GM23248 (cell line): ENCODE measurements at regions not wholly inside any gene's neighbourhood (a gene's known extent, or its start where the extent isn't known, plus 50 kb on each side); places are given as distances from the start of the nearest gene placed in this dataset.

Experiments used
- DNase-seq: peaks from one replicate; pipeline ENCODE4 v3.0.0-alpha.2; 2015
- H2AFZ ChIP-seq: fragments of 200-600 bp; sonication (generic); 2 replicates; pipeline ENCODE4 v1.6.1; 2016; ENCODE audit warnings: antibody characterized with exemption
- H3F3A ChIP-seq: fragments of 200-600 bp; sonication (generic); 2 replicates; pipeline ENCODE4 v1.6.1; 2016; ENCODE audit warnings: mild to moderate bottlenecking, antibody characterized with exemption, mixed run types; ENCODE audit not compliant: insufficient read depth
- H3K27ac ChIP-seq: fragments of 200-600 bp; sonication (generic); 2 replicates; pipeline ENCODE4 v1.5.1; 2016; ENCODE audit warnings: mild to moderate bottlenecking
- H3K27me3 ChIP-seq: fragments of 200-600 bp; sonication (generic); replicated peaks from 2 replicates; pipeline ENCODE4 v1.6.1; 2016; ENCODE audit warnings: mild to moderate bottlenecking; ENCODE audit not compliant: insufficient read depth
- H3K36me3 ChIP-seq: fragments of 200-600 bp; sonication (generic); 2 replicates; pipeline ENCODE4 v1.6.1; 2016; ENCODE audit warnings: low read depth, mild to moderate bottlenecking
- H3K4me1 ChIP-seq: fragments of 200-600 bp; sonication (generic); 2 replicates; pipeline ENCODE4 v1.6.1; 2016; ENCODE audit warnings: mild to moderate bottlenecking; ENCODE audit not compliant: insufficient read depth
- H3K4me2 ChIP-seq: fragments of 200-600 bp; sonication (generic); one replicate; pipeline ENCODE4 v1.6.1; 2016; ENCODE audit warnings: mild to moderate bottlenecking; ENCODE audit not compliant: unreplicated experiment
- H3K4me3 ChIP-seq: fragments of 200-600 bp; sonication (generic); 2 replicates; pipeline ENCODE4 v1.5.1; 2016; ENCODE audit warnings: mild to moderate bottlenecking
- H3K79me2 ChIP-seq: fragments of 200-600 bp; sonication (generic); 2 replicates; pipeline ENCODE4 v1.6.1; 2016; ENCODE audit warnings: mild to moderate bottlenecking; ENCODE audit not compliant: insufficient read depth
- H3K9ac ChIP-seq: fragments of 200-600 bp; sonication (generic); 2 replicates; pipeline ENCODE4 v1.6.1; 2016; ENCODE audit warnings: mild to moderate bottlenecking
- H3K9me2 ChIP-seq: fragments of 200-600 bp; sonication (generic); 2 replicates; pipeline ENCODE4 v1.6.1; 2016; ENCODE audit warnings: mixed run types, mild to moderate bottlenecking, moderate library complexity; ENCODE audit not compliant: insufficient read depth
- H3K9me3 ChIP-seq: fragments of 200-600 bp; sonication (generic); one replicate; pipeline ENCODE4 v1.6.1; 2017; ENCODE audit warnings: low read depth
- H4K20me1 ChIP-seq: fragments of 200-600 bp; sonication (generic); 2 replicates; pipeline ENCODE4 v1.6.0; 2016; ENCODE audit not compliant: insufficient read depth
- EZH2 ChIP-seq: fragments of 200-600 bp; sonication (generic); IDR thresholded peaks from 2 replicates; pipeline ENCODE4 v1.6.1; 2018; ENCODE audit warnings: antibody characterized with exemption, mild to moderate bottlenecking; ENCODE audit not compliant: insufficient read depth, poor library complexity, severe bottlenecking
- EZH2phosphoT487 ChIP-seq: fragments of 200-600 bp; sonication (generic); IDR thresholded peaks from 2 replicates; pipeline ENCODE4 v1.6.1; 2018; ENCODE audit warnings: antibody characterized with exemption, moderate library complexity, mild to moderate bottlenecking, low read depth; ENCODE audit not compliant: insufficient read depth
- WGBS, 2 experiments: methylation state at CpG; one replicate each; pipeline ENCODE4 v1.1.6; 2015 to 2017; ENCODE audit warnings: low lambda C conversion rate in 2 of 2, low coverage in 1 of 2; ENCODE audit errors: missing lambda C conversion rate in 2 of 2; 5-methylcytosine and 5-hydroxymethylcytosine counted together
- in situ Hi-C: fragments of 300-500 bp; cut with MboI; formaldehyde crosslinking; loops from 2 replicates; pipeline ENCODE4 v1.15.0; 2020

DNA sequence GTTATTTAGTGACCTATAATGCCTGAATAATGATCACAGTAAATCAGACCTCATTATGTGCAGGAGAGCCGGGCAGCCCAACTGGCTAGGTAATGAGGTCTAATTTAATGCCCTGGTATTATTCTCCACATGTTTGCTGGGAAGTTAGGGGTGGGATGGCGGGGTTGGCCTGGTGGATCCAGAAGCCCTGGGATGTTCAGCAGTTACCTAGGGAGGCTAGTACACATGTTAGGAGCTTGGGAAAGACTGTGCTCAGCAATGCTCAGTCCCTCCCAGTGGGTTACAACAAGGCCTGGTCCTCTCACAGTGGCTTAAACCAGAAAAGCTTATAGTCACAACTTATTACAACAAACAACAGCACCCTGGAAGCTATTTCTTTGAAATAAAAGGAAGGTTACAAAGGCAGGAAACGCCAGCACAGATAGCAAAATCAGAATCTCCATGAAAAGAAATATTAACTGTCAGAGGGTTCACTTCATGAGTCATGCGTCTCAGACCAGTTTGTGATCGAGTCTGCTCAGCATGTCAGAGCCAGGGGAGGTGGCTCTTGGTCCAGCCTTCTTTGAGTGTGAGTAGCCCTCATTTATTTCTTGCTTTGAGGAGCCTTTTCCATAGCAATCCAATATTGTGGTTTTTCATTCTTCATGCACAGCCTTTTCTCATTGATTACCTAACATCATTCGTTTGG, 418.6 kb upstream of the NPVF start:
- no peak for TF ChIP-seq EZH2
- TF ChIP-seq EZH2phosphoT487 = no peak
- H3K9me2 ChIP-seq = no peaks in the 10 kb centered on the region
- H3K4me1 ChIP-seq = no peaks in the 10 kb centered on the region
- H3K36me3 ChIP-seq = no peaks in the 10 kb centered on the region
- no peaks in the 10 kb centered on the region for H3K27me3 ChIP-seq
- in situ Hi-C loops = no loop called here
- no peaks in the 10 kb centered on the region for H3K79me2 ChIP-seq
- H2AFZ ChIP-seq = no peak overlapping the region
- no peak overlapping the region for H3K9ac ChIP-seq
- H4K20me1 ChIP-seq = no peaks in the 10 kb centered on the region
- H3K9me3 ChIP-seq = no peaks in the 10 kb centered on the region
- no peak overlapping the region for H3K4me3 ChIP-seq
- H3F3A ChIP-seq = no peaks in the 10 kb centered on the region
- no peak overlapping the region for H3K4me2 ChIP-seq
- DNase-seq = no peak
- WGBS, 2 experiments = 32 to 39% methylated on average over 6 of the region's 6 CpGs
- H3K27ac ChIP-seq = no peak overlapping the region

DNA sequence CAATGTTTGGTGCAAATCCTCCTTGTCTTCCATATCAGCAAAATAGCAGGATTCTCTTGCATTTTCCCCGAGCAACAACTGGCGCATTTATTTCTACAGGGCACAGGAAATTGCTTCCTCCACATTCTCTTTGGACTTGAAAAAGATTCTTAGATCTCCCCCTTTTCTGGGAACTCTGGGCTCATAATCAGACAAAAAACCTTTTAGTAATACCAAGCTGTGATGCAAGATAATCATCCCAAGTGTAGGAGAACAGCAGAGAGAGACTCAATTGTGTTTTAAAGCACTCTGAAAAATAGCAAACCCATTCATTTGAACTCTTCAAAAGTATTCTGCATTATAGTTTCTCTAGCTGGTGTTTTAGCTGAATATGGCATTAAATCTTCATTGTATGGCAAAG, 419.6 kb upstream of the NPVF start:
- in situ Hi-C loops = no loop called here
- TF ChIP-seq EZH2phosphoT487 (no peak), EZH2 (no peak)

DNA sequence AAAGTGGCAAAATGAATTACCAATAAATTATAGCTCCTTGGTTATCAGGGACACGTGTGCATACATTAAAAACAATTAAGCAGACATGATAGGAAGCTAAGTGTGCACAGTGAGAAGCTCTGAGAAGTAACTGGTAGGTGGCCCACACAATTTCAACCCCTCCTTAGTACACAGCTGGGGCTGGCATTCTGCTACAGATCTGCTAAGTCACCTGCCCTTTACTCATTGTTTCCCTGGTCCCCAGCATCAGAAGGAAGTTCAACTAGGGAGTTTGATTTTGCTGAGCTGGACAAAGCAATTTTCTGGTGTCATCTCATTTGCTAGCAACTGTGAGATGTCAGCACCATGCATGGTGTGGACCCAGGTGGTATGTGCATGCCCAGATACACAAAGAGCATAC, 424.1 kb upstream of the NPVF start:
- Histone ChIP-seq H3K9me3 (no peaks in the 10 kb centered on the region), H3K4me2 (no peak overlapping the region), H3K4me3 (no peak overlapping the region), H3K27me3 (peaks cover 4% of the 10 kb centered on the region; the same call in 1 of the 2 replicates), H3K4me1 (no peaks in the 10 kb centered on the region), H3K27ac (no peak overlapping the region), H3K9ac (no peak overlapping the region), H3K79me2 (no peaks in the 10 kb centered on the region), H4K20me1 (no peaks in the 10 kb centered on the region), H2AFZ (no peak overlapping the region), H3K9me2 (no peaks in the 10 kb centered on the region), H3F3A (no peaks in the 10 kb centered on the region), H3K36me3 (no peaks in the 10 kb centered on the region)
- TF ChIP-seq EZH2 = no peak
- no peak for TF ChIP-seq EZH2phosphoT487
- in situ Hi-C loops = no loop called here
- WGBS, 2 experiments = 20 to 21% methylated on average over 1 of the region's 1 CpG
- no peak for DNase-seq

More for the DNA sequence above, 419.6 kb upstream of the NPVF start:
- Histone ChIP-seq H3K9me2 (no peaks in the 10 kb centered on the region), H3K9me3 (no peaks in the 10 kb centered on the region), H3K4me1 (no peaks in the 10 kb centered on the region), H3K79me2 (no peaks in the 10 kb centered on the region), H2AFZ (no peak overlapping the region), H3K4me2 (no peak overlapping the region), H3K27me3 (no peaks in the 10 kb centered on the region), H3K4me3 (no peak overlapping the region), H4K20me1 (no peaks in the 10 kb centered on the region), H3F3A (no peaks in the 10 kb centered on the region), H3K36me3 (no peaks in the 10 kb centered on the region), H3K9ac (no peak overlapping the region), H3K27ac (no peak overlapping the region)
- WGBS, 2 experiments = 51 to 52% methylated on average over 2 of the region's 2 CpGs
- no peak for DNase-seq

DNA sequence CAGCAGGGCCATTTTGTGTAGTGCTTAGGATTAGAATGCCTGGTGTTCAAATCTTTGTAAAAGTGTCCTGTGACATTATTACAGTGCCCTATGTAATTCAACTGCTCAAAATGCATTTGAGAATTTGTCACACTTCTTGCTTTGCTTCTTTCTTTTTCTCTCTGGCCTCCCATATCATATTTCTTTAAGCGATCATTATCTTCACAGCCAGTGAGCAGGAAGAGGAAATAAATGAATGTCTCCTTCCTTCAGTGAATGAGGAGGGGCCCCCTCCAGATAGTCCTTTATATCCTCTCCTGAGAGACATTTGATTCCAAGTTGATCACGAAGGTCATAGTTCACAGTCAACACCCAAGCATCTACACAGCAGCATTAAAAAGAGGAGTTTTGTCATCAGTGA, 425.1 kb upstream of the NPVF start:
- Histone ChIP-seq H3K9me2 (no peaks in the 10 kb centered on the region), H3K27ac (no peak overlapping the region), H4K20me1 (no peaks in the 10 kb centered on the region), H3K79me2 (no peaks in the 10 kb centered on the region), H3K9ac (no peak overlapping the region), H3K36me3 (no peaks in the 10 kb centered on the region), H3K27me3 (peaks cover 7% of the 10 kb centered on the region; the same call in 1 of the 2 replicates), H3K4me1 (no peaks in the 10 kb centered on the region), H2AFZ (no peak overlapping the region), H3K4me2 (no peak overlapping the region), H3F3A (no peaks in the 10 kb centered on the region), H3K4me3 (no peak overlapping the region), H3K9me3 (no peaks in the 10 kb centered on the region)
- in situ Hi-C loops = no loop called here
- 36 to 39% methylated on average over 2 of the region's 2 CpGs for whole genome bisulfite sequencing, 2 experiments
- no peak for TF ChIP-seq EZH2
- TF ChIP-seq EZH2phosphoT487 = no peak
- DNase-seq = no peak
